GM13977 (cell line): ENCODE measurements at regions not wholly inside any gene's neighbourhood (a gene's known extent, or its start where the extent isn't known, plus 50 kb on each side); places are given as distances from the start of the nearest gene placed in this dataset.

ENCODE experiments used
- DNase-seq: peaks from one replicate; pipeline ENCODE4 v3.0.0; 2012; ENCODE audit warnings: low spot score
- in situ Hi-C: fragments of 300-500 bp; cut with MboI; formaldehyde crosslinking; loops from one replicate; pipeline ENCODE4 v1.12.0; 2022; ENCODE audit warnings: low sequenced_read_pairs, low pct_unique_long_range_greater_than_20kb, mixed read lengths, inconsistent platforms; ENCODE audit not compliant: unreplicated experiment
- TF ChIP-seq, protein P1 (sequence below): IDR thresholded peaks from 2 replicates; pipeline ENCODE4 v1.5.1; 2012; ENCODE audit warnings: mild to moderate bottlenecking, control low read depth; ENCODE audit not compliant: insufficient read depth; ENCODE audit errors: extremely low read depth, missing control alignments

DNA sequence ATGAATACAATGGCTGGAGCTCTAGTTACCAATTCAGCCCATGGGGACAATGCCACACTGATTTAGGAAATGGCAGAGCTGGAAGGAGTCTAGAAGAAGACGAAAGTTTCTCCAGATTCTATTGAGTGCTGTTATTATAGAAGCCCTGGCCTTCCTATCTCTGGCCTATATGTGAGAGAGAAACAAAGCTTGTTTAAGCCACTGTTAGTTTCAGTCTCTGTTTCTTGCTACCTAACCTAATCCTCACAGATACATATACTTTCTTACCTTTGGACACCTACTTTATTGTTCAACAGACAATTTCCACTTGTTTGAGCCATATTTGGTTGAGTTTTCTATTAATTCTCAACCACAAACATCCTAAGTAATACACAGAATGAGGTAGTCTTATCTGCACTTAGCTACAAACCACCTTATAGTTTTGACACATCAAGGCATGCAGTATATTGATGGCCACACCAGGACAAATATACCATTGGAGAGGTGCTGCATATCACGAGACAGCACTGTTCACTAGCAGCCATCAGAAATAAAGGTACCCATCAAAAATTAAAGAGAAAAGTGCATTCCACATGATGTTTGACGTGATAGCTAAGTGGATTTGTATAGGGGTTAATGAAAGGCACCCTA, 190.2 kb downstream of the SMIM20 start:
- in situ Hi-C loops, result no loop called here
- no peak for DNase-seq
- TF ChIP-seq, protein P1, sequence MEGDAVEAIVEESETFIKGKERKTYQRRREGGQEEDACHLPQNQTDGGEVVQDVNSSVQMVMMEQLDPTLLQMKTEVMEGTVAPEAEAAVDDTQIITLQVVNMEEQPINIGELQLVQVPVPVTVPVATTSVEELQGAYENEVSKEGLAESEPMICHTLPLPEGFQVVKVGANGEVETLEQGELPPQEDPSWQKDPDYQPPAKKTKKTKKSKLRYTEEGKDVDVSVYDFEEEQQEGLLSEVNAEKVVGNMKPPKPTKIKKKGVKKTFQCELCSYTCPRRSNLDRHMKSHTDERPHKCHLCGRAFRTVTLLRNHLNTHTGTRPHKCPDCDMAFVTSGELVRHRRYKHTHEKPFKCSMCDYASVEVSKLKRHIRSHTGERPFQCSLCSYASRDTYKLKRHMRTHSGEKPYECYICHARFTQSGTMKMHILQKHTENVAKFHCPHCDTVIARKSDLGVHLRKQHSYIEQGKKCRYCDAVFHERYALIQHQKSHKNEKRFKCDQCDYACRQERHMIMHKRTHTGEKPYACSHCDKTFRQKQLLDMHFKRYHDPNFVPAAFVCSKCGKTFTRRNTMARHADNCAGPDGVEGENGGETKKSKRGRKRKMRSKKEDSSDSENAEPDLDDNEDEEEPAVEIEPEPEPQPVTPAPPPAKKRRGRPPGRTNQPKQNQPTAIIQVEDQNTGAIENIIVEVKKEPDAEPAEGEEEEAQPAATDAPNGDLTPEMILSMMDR, result no peak

DNA sequence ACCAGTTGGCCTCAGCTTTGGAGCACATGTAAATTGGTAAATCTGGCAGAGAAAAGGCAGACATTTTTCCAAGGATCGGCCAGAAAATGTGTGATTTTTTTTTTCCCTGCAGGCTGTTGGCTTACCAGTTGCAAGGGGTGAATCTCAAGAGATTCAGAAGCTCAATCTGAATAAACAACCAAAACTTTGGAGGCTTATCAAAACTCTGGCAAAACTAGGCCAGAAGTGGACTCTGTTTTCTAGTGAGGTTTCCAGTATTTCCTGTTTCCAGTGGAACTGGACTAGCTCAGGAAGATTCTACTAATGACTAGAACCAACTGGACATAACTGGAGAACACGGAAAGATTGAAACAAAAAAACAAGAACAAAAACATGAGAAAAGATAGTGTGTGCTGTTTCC, 191.3 kb downstream of the SMIM20 start:
- no peak for DNase-seq
- TF ChIP-seq, protein P1, result no peak
- in situ Hi-C loops, result no loop called here

DNA sequence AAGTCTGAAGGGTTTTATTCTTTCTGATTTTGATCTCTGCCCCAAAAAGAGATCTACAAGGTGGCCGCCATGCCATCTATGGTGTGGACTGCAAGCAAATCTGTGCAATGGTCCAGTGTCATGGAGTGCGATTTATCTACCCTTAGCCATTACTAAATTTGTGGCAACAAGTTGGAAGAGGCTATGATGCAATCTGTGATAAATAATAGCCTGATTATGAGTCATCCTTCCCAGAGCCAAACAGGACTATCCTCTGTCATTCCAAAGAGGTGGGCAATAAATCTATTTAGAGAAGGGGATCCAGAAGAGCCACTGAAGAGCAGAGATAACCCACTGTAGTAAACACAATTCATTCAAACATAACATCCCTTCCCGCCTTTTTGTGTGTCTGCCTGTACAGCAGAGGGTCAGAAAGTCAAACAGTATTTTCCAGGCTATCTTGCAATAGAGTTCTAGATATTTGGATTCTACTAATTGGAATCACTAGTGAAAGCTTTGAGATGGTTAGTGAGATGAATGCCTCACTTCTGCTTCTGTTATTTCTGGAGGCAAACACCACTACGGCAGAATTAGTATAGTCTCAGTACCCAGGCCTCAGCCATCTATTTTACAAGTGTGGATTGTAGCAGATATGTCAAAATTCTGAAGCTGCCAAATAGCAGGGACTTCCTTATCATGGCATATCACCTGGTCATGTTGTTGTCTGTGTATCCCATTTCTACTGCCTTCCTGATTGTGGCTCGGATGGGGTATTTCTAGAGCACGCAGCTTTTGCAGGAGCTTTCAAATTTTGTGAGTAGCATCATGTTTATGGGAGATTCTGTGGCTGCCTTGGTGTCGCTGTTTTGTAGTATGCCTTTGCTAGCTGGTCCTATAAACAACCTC, 192.0 kb downstream of the SMIM20 start:
- no peak for DNase-seq
- TF ChIP-seq, protein P1, result no peak
- in situ Hi-C loops, result no loop called here

DNA sequence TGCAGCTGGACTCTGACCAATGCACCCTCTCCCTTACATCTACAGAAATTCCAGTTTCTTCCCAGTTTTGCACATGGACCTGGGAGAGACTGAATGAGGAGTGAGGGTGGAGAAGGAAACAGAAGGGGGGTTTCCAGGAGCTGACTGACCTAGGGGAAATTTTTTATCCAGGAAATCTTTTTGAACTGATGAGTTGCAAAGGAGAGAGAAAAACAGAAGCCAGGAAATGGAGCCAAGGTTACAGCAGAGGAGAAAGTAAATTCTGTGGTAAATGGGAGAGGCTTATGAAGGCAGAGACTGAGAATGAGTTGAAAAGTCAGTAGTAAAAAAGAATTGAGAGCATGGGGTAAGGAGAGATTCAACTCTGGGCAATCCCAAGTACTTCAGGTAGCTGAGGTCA, 192.8 kb downstream of the SMIM20 start:
- in situ Hi-C loops, result no loop called here
- no peak for DNase-seq
- TF ChIP-seq, protein P1, result no peak

DNA sequence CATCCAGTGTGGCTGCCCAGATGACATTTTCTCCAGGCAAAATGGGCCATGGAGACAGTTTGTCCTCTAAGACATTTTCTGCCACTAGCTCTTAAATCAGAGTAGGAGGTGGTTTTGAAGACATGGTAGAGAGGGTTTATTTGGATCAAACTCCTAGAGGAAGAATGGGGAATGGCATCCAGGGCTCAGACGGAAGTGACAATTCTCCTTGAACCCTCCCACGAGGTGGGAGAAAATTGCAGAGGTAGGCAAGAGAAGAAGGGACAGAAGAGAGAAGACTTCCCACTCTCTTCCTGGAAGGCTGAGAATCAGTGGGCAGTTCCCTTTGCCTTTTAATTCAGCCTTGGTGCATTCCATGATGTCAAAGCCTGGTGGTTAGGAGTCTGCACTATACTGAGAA, 194.0 kb downstream of the SMIM20 start:
- DNase-seq, result no peak
- in situ Hi-C loops, result no loop called here
- TF ChIP-seq, protein P1, result no peak

DNA sequence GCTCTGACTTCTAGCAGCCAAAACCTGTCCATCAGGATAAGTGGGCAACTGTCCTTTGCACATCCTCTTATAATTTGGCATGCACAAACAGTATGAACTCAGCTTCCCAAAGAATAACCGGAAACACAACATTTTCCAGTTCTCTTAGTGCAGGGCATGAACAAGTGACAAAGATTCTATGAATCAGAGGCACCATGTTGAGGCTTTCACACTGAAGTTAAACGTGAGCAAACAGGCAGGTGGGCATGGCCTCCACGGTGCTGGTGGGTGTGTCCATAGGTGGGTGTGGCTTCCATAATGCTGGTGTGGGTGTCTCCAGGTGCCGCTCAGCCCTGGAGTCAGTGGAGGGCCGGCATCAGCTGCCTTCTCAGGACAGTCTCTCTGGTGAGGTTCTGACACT, 196.5 kb downstream of the SMIM20 start:
- in situ Hi-C loops, result no loop called here

More for the DNA sequence above, 196.5 kb downstream of the SMIM20 start:
- DNase-seq, result no peak
- TF ChIP-seq, protein P1, result no peak
